Fibroblast of lung (primary cell): ENCODE measurements at regions not wholly inside any gene's neighbourhood (a gene's known extent, or its start where the extent isn't known, plus 50 kb on each side); places are given as distances from the start of the nearest gene placed in this dataset.

Experiments used
- EZH2 ChIP-seq: IDR thresholded peaks from 2 replicates; pipeline ENCODE4 v1.5.1; 2012; ENCODE audit warnings: low read length, control low read depth, mild to moderate bottlenecking; ENCODE audit errors: missing control alignments
- TF ChIP-seq, protein P1 (sequence below), 2 donors: IDR thresholded peaks in 1 of 2; conservative IDR thresholded peaks in 1 of 2; 1 replicate in 1 of 2; 2 replicates in 1 of 2; pipeline ENCODE4 v1.5.1; 2011 to 2012; ENCODE audit warnings: low read length in 2 of 2, control low read depth in 1 of 2, inconsistent platforms in 1 of 2, low read depth in 1 of 2, mild to moderate bottlenecking in 1 of 2

DNA sequence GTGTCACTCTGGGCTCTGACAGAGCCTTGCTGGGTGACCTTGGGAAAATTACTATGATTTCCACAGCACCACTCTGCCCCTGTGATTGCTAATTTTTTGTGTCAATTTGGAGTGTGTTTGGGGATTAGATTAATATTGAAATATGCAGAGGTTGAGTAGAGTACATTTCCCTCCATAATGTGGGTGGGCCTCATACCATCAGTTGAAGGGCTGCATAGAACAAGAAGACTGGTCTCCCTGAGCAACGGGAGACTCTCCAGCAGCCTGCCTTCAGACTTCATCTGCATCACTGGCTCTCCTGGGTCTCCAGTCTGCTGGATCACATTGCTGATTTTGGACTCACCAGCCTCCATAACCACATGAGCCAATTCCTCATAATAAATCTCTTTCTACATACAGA lies 313.7 kb downstream of the TNS1 start:
- TF ChIP-seq, protein P1, sequence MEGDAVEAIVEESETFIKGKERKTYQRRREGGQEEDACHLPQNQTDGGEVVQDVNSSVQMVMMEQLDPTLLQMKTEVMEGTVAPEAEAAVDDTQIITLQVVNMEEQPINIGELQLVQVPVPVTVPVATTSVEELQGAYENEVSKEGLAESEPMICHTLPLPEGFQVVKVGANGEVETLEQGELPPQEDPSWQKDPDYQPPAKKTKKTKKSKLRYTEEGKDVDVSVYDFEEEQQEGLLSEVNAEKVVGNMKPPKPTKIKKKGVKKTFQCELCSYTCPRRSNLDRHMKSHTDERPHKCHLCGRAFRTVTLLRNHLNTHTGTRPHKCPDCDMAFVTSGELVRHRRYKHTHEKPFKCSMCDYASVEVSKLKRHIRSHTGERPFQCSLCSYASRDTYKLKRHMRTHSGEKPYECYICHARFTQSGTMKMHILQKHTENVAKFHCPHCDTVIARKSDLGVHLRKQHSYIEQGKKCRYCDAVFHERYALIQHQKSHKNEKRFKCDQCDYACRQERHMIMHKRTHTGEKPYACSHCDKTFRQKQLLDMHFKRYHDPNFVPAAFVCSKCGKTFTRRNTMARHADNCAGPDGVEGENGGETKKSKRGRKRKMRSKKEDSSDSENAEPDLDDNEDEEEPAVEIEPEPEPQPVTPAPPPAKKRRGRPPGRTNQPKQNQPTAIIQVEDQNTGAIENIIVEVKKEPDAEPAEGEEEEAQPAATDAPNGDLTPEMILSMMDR (conservative IDR thresholded peaks at IDR 0.05 in 1 of 2, IDR thresholded peaks at IDR 0.05 in 1 of 2; ENCODE audit: low read depth in 1 of 2, low read length in 2 of 2), result no peak
- no peak for TF ChIP-seq EZH2
